ENCODE measurements at regions not wholly inside any gene's neighbourhood (a gene's known extent, or its start where the extent isn't known, plus 50 kb on each side); places are given as distances from the start of the nearest gene placed in this dataset.

- TF ChIP-seq MZF1 (CRISPR knock-in tag; IDR thresholded peaks at IDR 0.05; ENCODE audit: borderline replicate concordance) (no peak), GLI4 (CRISPR knock-in tag; IDR thresholded peaks at IDR 0.05; ENCODE audit: borderline replicate concordance) (no peak), ZNF570 (CRISPR knock-in tag; IDR thresholded peaks at IDR 0.05; ENCODE audit: borderline replicate concordance) (no peak), ONECUT2 (CRISPR knock-in tag; IDR thresholded peaks at IDR 0.05) (no peak), NCOA2 (CRISPR knock-in tag; IDR thresholded peaks at IDR 0.05) (no peak), ZNF558 (CRISPR knock-in tag; IDR thresholded peaks at IDR 0.05; ENCODE audit: borderline replicate concordance) (no peak), EED (CRISPR knock-in tag; IDR thresholded peaks at IDR 0.05) (no peak), GMEB2 (CRISPR knock-in tag; IDR thresholded peaks at IDR 0.05; ENCODE audit: low read depth) (no peak), ZMYM3 (CRISPR knock-in tag; IDR thresholded peaks at IDR 0.05) (no peak), HNF1A (IDR thresholded peaks at IDR 0.05; ENCODE audit: low read depth) (no peak), HNF1A (CRISPR knock-in tag; IDR thresholded peaks at IDR 0.05; ENCODE audit: borderline replicate concordance) (no peak), ZNF737 (CRISPR knock-in tag; IDR thresholded peaks at IDR 0.05; ENCODE audit: borderline replicate concordance) (no peak), ZNF180 (CRISPR knock-in tag; IDR thresholded peaks at IDR 0.05; ENCODE audit: borderline replicate concordance, low read depth) (no peak)
Observed at GRCh38 chr5:126265917-126266316, 157.3 kb upstream of the GRAMD2B start (continued).

Data from HepG2 (cell line).